IPS-NIHi7 (cell line): ENCODE measurements at regions not wholly inside any gene's neighbourhood (a gene's known extent, or its start where the extent isn't known, plus 50 kb on each side); places are given as distances from the start of the nearest gene placed in this dataset.
A peak's percentile ranks its signal among the peaks of the same experiment; 100 is the strongest.
"Not testable (repeated sequence)": the region's sequence is repeated elsewhere in the genome, so short reads cannot be mapped to it uniquely, and the experiment has no call there.

Source experiments
- DNase-seq: peaks from one replicate; pipeline ENCODE4 v3.0.0; 2012; ENCODE audit warnings: mixed read lengths; ENCODE audit errors: extremely low spot score

DNA sequence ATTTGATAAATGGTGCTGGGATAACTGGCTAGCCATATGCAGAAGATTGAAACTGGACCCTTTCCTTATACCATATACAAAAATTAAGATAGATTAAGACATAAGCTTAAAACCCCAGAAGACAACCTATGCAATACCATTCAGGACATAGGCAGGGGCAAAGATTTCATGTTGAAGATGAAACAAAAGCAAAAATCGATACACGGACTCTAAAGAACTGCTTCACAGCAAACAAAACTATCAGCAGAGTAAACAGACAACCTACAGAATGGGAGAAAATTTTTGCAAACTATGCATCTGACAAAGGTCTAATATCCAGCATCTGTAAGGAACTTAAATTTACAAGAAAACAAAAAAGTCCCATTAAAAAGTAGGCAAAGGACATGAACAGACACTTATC is 255.9 kb downstream of the TINAG start:
- not testable (repeated sequence) for DNase-seq

DNA sequence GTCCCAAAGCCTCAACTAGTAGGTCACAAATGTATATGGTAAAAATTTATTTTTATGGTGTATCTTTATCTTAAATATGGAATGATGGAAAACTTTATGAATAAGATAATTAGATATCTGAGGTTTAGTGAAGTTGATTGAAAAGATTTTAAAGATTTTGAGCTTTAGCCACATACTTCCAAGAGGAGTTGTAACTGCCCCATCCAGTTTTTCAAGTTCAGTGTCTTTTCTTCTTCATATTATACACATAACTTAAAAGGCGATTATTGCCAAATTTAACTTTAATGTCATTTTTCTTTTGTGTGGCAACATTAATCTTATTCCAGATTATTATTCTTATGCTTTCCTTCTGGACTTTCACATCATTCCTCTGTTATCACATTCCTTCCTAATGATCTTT is 266.4 kb downstream of the TINAG start:
- DNase-seq = no peak

DNA sequence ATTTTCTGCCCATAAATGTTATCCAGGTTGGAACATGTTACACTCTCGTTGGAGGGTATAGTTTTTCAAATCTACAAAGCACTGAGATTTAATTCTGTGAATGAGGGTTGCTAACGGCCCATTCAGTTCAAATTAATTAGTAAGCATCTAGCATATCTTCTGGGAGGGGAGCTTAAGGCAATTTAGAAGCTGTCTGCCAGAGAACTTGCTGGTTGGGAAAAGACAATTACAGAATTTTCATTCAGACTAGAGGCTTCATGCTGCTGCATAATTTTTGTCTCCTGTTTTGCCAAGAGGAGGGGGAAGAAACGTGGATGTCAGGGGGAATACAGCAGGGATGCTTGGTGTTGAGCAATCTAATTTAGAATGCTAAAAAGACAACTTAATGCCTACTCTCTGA is 268.3 kb upstream of the FAM83B start:
- DNase-seq = no peak

DNA sequence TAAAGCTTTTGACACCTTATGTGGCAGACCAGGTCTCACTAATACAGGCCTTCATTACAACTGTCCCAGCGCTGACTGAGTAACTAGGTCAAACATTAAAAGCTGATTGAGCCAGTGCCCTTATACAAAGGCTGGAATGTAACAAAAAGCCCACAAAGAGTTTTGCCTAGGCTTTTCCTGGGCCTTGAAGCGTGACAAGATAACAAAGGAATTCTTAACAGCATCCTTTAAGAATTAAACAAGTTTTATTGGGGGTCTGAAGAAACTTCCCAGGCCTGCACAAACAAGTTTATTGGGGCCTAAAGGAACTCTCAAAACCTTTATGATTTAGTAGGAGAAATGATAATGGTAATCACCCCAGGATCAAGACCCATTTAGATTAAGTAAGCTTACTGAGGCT is 267.6 kb upstream of the FAM83B start:
- DNase-seq = peak; percentile 10

DNA sequence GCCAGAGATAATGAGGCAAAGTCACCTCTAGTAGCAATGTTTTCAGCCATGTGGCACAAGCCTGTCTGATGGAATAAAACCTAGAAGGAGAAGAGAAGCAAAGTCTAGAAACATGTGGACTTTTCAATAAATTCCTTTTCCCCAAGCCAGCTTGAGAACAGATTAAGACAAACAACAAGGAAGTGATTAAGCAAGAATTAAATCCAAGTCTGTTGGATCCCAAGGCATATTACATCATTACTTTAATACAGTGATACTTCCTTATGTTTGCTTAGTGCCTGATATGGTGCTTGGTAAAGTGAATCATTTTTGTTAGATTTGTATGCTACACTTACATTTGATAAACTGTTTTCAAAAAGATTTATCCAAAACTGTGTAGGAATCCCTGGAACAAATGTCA is 260.3 kb upstream of the FAM83B start:
- DNase-seq = no peak

DNA sequence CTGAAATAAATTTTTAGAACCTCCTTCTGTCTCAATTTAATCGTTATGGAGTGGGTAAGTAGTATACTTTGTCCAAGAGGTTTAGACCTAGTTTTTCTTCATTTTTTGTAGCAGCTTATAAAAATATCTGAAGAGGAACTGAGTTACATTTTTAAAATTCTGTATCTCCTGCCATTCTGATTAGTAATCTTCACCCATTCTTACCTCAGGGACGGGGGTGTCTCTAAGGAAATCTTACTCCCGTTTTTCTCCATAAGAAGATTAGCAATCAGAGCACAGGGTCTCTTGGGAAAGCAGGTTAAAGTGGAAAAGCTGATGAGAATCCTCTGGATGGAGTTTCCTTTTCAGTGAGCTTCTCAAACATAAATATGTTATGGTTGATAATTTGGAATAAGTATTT is 259.3 kb upstream of the FAM83B start:
- DNase-seq = no peak

DNA sequence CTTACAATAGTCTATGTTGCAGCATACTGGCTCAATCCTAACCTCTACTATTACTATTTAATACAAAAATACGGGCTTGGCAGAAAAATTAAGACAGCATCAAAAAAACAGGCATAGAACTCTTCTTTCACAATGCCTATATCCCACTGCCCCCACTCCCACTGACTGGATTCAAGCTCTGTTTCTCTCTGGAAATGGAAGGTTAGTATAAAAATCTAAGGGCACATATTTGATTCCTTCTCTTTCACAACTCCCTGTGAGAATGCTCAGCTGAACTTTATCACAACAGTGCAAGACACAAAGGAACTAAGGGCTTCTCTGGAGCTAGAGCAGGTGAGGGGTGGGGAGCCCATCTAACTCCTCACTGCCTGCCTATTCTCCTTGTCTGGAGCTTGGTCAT is 258.4 kb upstream of the FAM83B start:
- DNase-seq = no peak

DNA sequence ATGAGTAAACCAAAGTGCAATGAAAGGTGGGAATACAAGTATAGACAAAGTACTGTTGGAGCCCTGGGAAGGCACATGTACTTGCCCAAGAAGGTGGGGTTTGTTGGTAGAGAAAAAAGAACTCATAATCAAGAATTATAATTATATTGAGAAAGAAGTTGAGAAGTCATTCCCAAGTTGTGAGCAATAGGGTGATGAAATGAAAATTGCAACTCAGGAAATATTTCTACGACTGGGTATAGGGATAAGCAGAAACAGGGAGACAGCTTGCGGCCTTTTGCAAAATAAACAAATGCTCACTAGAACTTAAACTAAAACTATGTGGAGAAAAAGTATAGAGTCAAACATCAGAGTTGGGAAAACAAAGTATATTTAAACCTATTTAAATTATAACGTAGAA is 250.7 kb upstream of the FAM83B start:
- no peak for DNase-seq

DNA sequence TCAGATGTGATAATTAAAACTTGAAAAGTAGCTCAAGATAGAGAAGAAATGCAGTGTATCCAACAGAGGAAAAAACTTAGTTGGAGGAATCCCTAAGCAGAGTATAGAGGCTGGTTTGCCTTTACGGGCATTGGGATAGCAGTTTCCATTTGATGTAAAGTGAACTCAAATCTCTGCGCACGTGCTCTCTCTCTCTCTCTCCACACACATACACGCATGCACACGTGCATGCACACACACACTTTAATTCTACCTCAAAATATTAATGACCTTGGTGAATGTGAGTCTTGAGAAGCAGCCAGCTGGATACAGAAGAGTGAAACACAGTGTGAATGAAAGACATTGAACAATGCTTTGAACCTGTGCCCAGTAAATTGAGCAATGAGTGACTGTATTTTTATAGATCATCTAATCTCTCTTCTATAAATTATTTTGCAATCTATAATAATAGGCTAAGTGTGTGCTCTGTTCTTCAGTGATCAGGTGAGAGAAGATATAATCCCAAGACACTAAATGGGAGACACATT is 247.7 kb upstream of the FAM83B start:
- no peak for DNase-seq

DNA sequence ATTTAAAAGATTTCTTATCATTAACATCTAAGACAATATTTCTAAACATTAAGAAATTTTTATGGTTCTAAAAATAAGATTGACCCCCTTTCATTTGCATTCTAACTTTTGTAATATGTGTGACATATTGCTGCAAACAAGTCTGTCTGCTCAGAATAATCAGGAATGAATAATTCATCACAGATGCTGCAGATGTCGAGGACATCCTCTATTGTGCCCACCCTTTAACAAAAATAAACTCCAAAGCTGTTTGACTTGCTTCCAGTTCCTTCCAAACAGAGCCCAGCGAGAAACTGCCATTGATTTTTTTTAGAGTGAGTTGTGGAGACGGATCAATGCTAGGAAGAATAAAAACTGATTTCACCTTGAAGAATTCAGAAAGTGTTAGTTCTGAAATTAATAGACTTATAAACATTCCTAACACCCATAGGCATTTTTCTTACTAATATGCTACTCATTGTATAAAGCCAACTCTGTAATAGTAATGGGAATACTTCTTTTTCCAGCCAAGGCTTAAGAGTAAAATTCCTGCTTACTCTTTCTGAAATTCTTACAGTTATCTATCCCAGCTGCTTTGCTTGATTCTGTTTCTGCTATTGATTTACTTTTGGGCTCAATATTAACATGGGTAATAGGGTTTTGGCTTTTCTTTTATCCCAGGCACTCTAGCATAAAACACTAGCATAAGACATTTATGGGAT is 244.8 kb upstream of the FAM83B start:
- DNase-seq = no peak

DNA sequence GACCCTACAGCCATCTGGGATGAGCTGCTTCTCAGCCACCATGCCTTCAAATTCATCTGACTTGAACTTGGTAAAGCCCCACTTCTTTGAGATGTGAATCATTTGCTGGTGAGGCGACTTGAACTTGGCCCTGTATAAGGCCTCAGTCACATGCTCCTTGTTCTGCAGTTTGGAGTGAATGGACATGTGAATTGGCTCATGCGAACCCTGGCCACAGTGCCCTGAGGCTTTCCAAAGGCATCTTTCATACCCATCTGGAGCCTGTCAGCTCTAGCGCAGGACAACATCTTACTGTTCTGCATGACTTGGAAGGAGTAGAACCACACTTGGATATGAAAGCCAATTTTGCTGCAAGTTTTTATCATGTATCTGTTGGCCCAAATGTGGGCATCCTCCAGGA is 244.0 kb upstream of the FAM83B start:
- DNase-seq = no peak

DNA sequence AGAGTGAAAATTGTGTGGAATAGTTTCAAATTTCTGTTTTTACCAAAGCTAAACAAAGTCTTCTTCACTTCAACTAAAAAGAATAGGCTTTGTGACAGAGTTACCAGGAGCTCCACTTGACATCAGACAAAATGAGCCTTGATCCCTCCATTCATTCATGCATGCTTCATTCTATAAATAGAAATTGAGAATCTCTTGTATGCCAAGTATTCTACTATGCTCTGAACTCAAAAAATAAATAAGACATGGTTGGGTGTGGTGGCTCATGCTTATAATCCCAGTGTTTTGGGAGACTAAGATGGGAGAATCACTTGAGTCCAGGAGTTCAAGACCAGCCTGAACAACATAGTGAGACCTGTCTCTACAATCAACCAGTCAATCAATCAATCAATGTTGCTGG is 236.6 kb upstream of the FAM83B start:
- DNase-seq = no peak

DNA sequence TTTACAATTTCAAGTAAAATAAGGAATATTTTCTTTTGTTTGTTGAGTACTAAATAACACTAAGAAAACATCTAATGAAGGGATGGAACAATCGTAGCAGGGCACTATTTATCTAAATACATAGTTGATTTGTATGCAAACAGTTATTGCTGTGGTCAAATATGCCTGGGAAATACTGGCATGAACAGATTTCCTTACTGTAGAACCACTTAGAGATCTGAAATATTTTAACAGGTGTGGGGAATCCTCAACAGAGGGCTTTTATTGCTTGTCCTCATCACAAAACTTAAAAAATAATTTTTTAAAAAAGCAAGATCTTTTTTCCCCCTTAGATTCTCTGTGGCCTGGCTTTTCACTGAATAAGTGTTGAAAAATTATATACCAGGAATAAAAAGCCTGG is 233.0 kb upstream of the FAM83B start:
- DNase-seq = no peak

DNA sequence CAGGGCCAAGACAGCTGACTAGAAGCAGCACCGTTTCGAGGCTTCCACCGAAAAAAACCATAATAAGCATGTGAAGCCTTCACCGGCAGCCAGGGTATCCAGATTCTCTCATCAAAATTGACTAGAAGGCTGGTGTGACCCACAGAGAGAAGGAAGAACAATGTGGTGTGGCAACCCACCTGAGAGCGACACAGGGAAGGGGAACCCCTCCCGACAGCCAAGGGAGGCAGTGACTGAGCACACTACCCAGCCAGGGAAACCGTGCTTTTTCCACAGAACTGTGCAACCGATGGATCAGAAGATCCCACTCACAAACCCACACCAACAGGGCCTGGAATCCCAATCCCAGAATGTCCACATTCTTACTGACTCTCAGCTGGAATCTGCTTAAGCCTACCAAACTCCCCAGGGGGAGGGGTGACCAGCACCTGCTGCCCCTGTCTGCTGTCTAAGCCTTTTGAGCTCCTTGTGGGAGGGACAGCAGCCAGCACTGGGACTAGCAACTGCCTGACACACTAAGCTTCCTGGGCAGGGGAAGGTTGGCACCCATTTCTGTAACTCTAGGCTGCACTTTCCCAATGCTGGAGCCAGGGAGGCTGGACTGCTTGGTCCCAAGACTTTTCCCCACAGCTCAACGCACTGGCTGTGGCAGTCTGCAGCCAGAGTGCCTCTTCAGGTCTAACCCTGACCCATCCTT is 231.9 kb upstream of the FAM83B start:
- no peak for DNase-seq

DNA sequence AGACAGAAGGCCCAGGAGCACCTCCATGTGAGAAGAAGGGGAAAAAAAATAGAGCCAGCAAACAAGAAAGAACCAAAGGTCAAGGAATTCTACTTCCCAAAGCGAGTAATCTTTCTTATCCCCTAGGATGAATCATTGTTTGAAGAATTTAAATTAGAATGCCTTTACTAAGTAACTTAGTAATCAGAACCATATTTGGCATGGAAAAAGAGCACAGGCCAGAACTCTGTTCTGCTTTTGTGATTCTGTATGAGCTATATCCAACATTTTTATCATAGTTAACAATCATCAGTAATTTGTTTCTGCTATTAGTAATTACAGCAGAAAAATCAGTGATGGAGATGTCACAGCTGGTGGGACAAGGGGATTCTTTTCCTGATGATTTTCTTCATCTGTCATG is 228.8 kb upstream of the FAM83B start:
- peak; percentile 9 for DNase-seq

DNA sequence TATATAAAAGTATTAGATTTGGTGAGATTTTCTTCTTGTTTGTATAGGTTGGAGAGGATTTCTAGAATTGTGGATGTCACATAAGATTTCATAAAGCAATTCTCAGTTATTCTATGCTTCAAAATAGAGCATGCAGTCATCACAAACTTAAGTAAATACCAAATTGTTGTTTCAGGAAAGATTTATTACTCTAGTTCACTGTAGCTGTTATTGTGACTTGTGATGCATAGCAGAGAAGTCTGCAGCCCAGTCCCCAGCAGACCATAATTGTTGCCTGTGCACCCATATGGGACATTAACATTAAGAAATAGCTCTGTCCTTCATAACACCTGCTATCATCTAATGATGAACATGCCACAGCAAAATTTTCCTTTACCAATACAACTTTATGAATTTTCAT is 228.0 kb upstream of the FAM83B start:
- DNase-seq = no peak

DNA sequence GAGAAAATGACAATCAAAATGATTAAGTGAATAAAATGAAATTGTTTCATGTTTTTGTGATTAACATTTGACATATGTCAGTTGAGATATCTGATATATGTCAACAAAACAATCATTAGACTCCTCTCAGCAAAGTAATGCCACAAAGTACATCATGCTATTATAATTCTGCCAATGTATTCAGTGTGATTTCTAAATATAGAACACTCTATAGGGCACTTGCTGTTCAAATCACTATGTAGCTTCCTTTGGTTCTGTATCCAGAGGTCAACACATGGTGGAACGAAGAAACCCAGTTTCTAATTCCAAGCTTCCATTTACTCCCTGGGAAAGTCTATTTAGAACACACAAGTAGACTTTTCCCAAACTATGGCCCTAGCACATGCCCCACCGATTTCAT is 227.5 kb upstream of the FAM83B start:
- DNase-seq = no peak

DNA sequence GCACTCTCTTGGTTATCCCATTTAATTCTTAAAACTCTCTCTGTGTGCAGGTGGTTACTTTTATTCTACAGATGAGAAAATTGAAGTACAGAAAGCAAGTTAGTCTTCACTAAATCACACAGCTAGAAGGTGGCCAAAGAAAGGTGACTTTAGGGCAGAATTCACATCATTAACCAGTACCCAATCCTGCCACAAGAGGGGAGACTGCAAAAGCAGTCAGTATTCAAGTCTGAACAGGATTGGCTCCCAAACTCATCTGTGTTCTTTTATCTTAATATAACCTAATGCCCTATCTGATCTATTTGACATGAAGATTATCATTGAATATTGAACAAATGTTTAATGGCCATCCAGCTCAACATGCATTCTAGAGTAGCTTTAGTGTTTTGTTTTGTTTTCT is 225.3 kb upstream of the FAM83B start:
- peak; percentile 10 for DNase-seq

DNA sequence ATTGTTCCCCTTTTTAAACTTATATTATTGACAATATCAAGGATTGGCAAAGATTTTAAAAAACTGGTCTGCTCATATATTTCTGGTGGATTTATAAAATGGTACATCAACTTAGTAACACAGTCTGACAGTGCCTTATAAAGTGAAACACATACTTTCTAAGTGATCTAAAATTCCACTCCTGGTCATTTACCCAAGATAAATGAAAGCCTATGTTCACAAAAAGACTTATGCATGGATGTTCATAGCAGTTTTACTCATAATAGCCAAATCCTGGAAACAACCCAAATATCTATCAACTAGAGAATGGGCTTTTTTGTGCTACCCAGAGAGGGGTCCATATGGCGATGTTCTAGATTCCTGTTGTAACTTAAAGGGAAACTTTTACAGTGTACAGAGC is 222.4 kb upstream of the FAM83B start:
- no peak for DNase-seq

DNA sequence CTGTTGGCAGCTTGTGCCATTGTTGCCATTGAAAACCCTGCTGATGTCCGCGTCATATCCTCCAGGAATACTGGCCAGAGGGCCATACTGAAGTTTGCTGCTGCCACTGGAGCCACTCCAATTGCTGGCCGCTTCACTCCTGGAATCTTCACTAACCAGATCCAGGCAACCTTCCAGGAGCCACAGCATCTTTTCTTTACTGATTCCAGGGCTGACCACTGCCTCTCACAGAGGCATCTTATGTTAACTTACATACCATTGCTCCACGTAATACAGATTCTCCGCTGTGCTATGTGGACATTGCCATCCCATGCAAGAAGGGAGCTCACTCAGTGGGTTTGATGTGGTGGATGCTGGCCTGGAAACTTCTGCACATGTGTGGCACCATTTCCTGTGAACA is 221.8 kb upstream of the FAM83B start:
- no peak for DNase-seq

DNA sequence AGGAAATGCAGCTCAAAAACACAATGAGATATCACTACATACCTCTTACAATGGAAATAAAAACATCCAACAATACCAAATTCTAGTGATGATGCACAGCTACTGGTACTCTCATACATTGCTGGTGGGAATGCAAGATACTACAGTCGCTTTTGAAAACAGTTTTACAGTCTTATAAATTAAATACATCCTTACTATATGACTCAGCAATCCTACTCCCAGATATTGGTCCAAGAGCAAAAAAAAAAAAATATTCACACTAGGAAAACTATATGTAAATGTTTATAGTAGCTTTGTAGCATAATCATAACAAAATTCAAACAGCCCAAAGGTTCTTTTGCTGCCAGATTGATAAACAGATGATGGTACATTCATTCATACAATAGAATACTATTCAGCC is 217.4 kb upstream of the FAM83B start:
- DNase-seq = no peak

DNA sequence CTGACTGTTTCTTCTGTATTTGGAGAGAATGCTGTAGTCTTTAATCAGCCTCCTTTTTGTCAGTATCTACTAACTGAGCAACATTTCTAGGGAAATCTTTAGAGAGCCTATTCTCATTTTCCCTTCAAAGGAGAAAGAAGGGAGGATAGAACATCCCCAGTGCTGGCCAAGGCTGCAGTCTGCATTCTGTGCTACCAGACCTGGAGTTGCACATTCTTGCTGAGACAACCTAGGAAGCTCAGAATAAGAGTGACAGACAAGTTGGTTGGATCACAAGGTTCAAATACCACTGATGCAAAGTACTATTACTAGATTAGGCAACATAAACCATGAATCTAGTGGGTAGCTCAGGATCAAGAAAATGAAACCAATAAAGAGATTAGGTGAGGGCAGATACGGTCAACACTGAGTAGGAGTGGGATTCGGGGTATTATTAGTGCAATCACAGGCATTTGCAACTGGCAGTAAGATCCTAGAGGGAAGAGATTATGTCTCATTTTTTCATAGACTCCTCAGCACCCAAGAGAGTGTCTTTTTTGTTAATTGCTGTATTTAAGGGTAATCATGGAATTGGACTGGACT is 213.5 kb upstream of the FAM83B start:
- no peak for DNase-seq

DNA sequence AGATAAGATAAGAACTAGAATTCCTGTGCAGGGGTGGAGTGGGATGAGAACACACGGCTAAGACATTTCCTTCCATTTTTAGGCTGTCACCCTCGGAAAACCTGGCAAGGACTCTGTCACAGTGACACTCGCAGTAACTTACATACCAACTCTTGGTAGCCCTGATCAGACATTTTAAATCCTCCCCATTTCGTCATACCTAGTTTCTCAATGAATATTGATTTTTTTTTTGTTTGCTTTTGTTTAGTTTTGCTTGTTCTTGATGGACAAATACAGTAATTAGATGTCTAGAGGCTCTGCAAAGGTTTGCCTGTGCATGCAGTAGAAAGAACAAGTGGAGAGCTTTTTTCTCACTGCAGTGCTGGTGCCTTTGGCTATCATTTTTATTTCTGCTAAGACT is 213.0 kb upstream of the FAM83B start:
- no peak for DNase-seq
